K562 (cell line): ENCODE measurements at regions not wholly inside any gene's neighbourhood (a gene's known extent, or its start where the extent isn't known, plus 50 kb on each side); places are given as distances from the start of the nearest gene placed in this dataset.
A peak's percentile ranks its signal among the peaks of the same experiment; 100 is the strongest.

ENCODE experiments used
- ATAC-seq: fragments of 200-7000 bp; cut with Tn5 transposase; 3 replicates; pipeline ENCODE4 v1.9.1; 2020; ENCODE audit warnings: moderate library complexity
- BruUV-seq: library from RNA; stranded (reverse); fragments of 400-500 nt; replicated peaks from 2 replicates; lab custom pipeline; 2021; lab: Mats Ljungman, UMichigan
- CTCF ChIA-PET: fragments of 300-600 bp; formaldehyde crosslinking; extraction: SDS; loops from one replicate; lab custom pipeline; 2021; ENCODE audit warnings: low intra/inter-chr PET ratio; lab: Yijun Ruan, JAX
- POLR2A ChIA-PET: fragments of 300-600, 350-650 bp; sonication (Branson Sonifier 250); formaldehyde crosslinking; extraction: SDS; loops from one replicate; lab custom pipeline; 2021; ENCODE audit warnings: antibody characterized with exemption, inconsistent platforms; lab: Yijun Ruan, JAX
- DNase-seq, 4 experiments: peaks; one replicate each; pipeline versions ENCODE4 v3.0.0 to v3.0.0-alpha.2; 2011 to 2018; ENCODE audit warnings: low spot score in 3 of 4, mixed read lengths in 3 of 4; ENCODE audit errors: extremely low read depth in 1 of 4
- FAIRE-seq: peaks from 2 replicates; lab custom pipeline; 2011; peaks lifted over from hg19 to GRCh38; lab: Jason Lieb, UNC
- H2AFZ ChIP-seq: 2 replicates; pipeline ENCODE4 v1.6.0; 2011; ENCODE audit warnings: low read depth, low read length, control low read depth, inconsistent platforms
- H3K27ac ChIP-seq: fragments of 200-600 bp; 3 replicates; pipeline ENCODE4 v1.8.0; 2011; ENCODE audit warnings: low read depth, mild to moderate bottlenecking, control low read depth, inconsistent platforms, low read length, moderate library complexity, mixed read lengths; ENCODE audit errors: extremely low read depth
- H3K27me3 ChIP-seq, 2 experiments: fragments of 300-600 bp in 1 of 2; 2 replicates in 1 of 2; 3 replicates in 1 of 2; pipeline versions ENCODE4 v1.6.0 to v1.8.0; 2011; ENCODE audit warnings: inconsistent platforms in 2 of 2, low read length in 2 of 2, mild to moderate bottlenecking in 1 of 2, mixed read lengths in 1 of 2, moderate library complexity in 1 of 2; ENCODE audit not compliant: control insufficient read depth in 2 of 2, insufficient read depth in 2 of 2
- H3K36me3 ChIP-seq: fragments of 300-600 bp; 3 replicates; pipeline ENCODE4 v1.8.0; 2011; ENCODE audit warnings: mild to moderate bottlenecking, low read length, inconsistent platforms; ENCODE audit not compliant: control insufficient read depth, insufficient read depth
- H3K4me1 ChIP-seq, 2 experiments: fragments of 200-600 bp in 1 of 2; replicated peaks in 1 of 2; 2 replicates in 1 of 2; 3 replicates in 1 of 2; pipeline versions ENCODE4 v1.5.1 to v1.8.0; 2011; ENCODE audit warnings: inconsistent platforms in 2 of 2, low read length in 2 of 2, mild to moderate bottlenecking in 1 of 2, mixed read lengths in 1 of 2, moderate library complexity in 1 of 2; ENCODE audit not compliant: control insufficient read depth in 2 of 2, insufficient read depth in 2 of 2
- H3K4me2 ChIP-seq: 2 replicates; pipeline ENCODE4 v1.6.1; 2011; ENCODE audit warnings: low read length, control low read depth, inconsistent platforms, mixed read lengths; ENCODE audit not compliant: insufficient read depth
- H3K4me3 ChIP-seq: fragments of 200-600 bp; sonication (generic), shearing (Covaris generic); 2 replicates; pipeline ENCODE4 v1.5.1; 2016; ENCODE audit warnings: control low read depth, inconsistent platforms
- H3K79me2 ChIP-seq: fragments of 200-600 bp; 3 replicates; pipeline ENCODE4 v1.8.0; 2011; ENCODE audit warnings: low read length, inconsistent platforms; ENCODE audit not compliant: control insufficient read depth, insufficient read depth
- H3K9ac ChIP-seq, 2 experiments: 2 replicates each; pipeline versions ENCODE4 v1.6.0 to v1.6.1; 2011; ENCODE audit warnings: low read depth in 2 of 2, low read length in 2 of 2, control low read depth in 1 of 2, inconsistent platforms in 1 of 2, mild to moderate bottlenecking in 1 of 2, mixed read lengths in 1 of 2; ENCODE audit not compliant: insufficient read depth in 1 of 2
- H3K9me1 ChIP-seq: one replicate; pipeline ENCODE4 v1.6.0; 2011; ENCODE audit warnings: inconsistent platforms, mild to moderate bottlenecking, low read length, moderate library complexity; ENCODE audit not compliant: control insufficient read depth, insufficient read depth
- H3K9me3 ChIP-seq: replicated peaks from 2 replicates; pipeline ENCODE4 v1.5.1; 2011; ENCODE audit warnings: low read depth, low read length, inconsistent platforms; ENCODE audit not compliant: control insufficient read depth, insufficient read depth
- H4K20me1 ChIP-seq: replicated peaks from 2 replicates; pipeline ENCODE4 v1.6.1; 2011; ENCODE audit warnings: low read length, inconsistent platforms, mixed read lengths; ENCODE audit not compliant: control insufficient read depth, insufficient read depth
- BDP1 ChIP-seq: IDR thresholded peaks from 3 replicates; pipeline ENCODE4 v1.6.1; 2011; ENCODE audit not compliant: insufficient read length, insufficient read depth
- CBX3 ChIP-seq, 2 experiments: IDR thresholded peaks; 1 replicate in 1 of 2; 2 replicates in 1 of 2; pipeline ENCODE4 v1.6.1; 2012; ENCODE audit warnings: inconsistent platforms in 2 of 2, low read length in 2 of 2, borderline replicate concordance in 1 of 2, control low read depth in 1 of 2
- CC2D1A ChIP-seq: fragments of 450-650 bp; IDR thresholded peaks from 2 replicates; pipeline ENCODE4 v1.6.1; 2017; ENCODE audit warnings: mild to moderate bottlenecking
- CHD2 ChIP-seq: IDR thresholded peaks from 2 replicates; pipeline ENCODE4 v1.6.1; 2011; ENCODE audit warnings: low read depth, low read length
- CTCFL ChIP-seq: IDR thresholded peaks from 2 replicates; pipeline ENCODE4 v1.6.1; 2011; ENCODE audit warnings: borderline replicate concordance, low read depth, mild to moderate bottlenecking, moderate library complexity, low read length; ENCODE audit not compliant: insufficient read depth, poor library complexity, severe bottlenecking
- ETS2 ChIP-seq: IDR thresholded peaks from 2 replicates; pipeline ENCODE4 v1.6.1; 2016; ENCODE audit warnings: borderline replicate concordance, missing genetic modification characterization, mild to moderate bottlenecking, moderate library complexity, missing compliant biosample characterization; ENCODE audit not compliant: poor library complexity, severe bottlenecking
- FOXK2 ChIP-seq, 2 experiments: fragments of 450-650 bp; IDR thresholded peaks in 1 of 2; conservative IDR thresholded peaks in 1 of 2; 2 replicates each; pipeline ENCODE4 v1.6.1; 2016; ENCODE audit warnings: low read depth in 2 of 2, mild to moderate bottlenecking in 1 of 2
- GABPB2 ChIP-seq: fragments of 250-450 bp; sonication (Bioruptor Pico); conservative IDR thresholded peaks from 2 replicates; pipeline ENCODE4 v1.5.1; 2021; ENCODE audit warnings: mild to moderate bottlenecking
- MXI1 ChIP-seq: IDR thresholded peaks from 2 replicates; pipeline ENCODE4 v1.6.1; 2011; ENCODE audit warnings: low read depth, mild to moderate bottlenecking, improper control_type of control experiment, low read length
- MYNN ChIP-seq, 2 experiments: sonication (generic); formaldehyde crosslinking in 1 of 2; IDR thresholded peaks; 2 replicates each; pipeline versions ENCODE4 v1.5.0 to v1.6.1; 2016 to 2020; ENCODE audit warnings: antibody characterized with exemption in 1 of 2, missing genetic modification reagents in 1 of 2
- SMAD4 ChIP-seq: fragments of 250-450 bp; sonication (Bioruptor Pico); conservative IDR thresholded peaks from 2 replicates; pipeline ENCODE4 v1.8.0; 2021; ENCODE audit warnings: inconsistent platforms, mild to moderate bottlenecking, moderate library complexity
- TAF7 ChIP-seq: fragments of 450-650 bp; IDR thresholded peaks from 2 replicates; pipeline ENCODE4 v1.6.1; 2016; ENCODE audit warnings: missing genetic modification characterization, missing compliant biosample characterization
- TFAM ChIP-seq: fragments of 250-450 bp; sonication (Bioruptor Pico); conservative IDR thresholded peaks from 2 replicates; pipeline ENCODE4 v1.5.0; 2021; ENCODE audit warnings: mild to moderate bottlenecking, moderate library complexity
- THRA ChIP-seq: fragments of 450-650 bp; IDR thresholded peaks from 2 replicates; pipeline ENCODE4 v1.6.1; 2017; ENCODE audit warnings: mild to moderate bottlenecking, moderate library complexity
- ZFP1 ChIP-seq: fragments of 450-650 bp; formaldehyde crosslinking; IDR thresholded peaks from 2 replicates; pipeline ENCODE4 v1.4.0; 2020; ENCODE audit warnings: mild to moderate bottlenecking, mixed read lengths
- ZNF23 ChIP-seq: fragments of 250-450 bp; sonication (Bioruptor Pico); IDR thresholded peaks from 2 replicates; pipeline ENCODE4 v1.4.0; 2020; ENCODE audit warnings: mild to moderate bottlenecking
- ZNF586 ChIP-seq: fragments of 450-650 bp; formaldehyde crosslinking; conservative IDR thresholded peaks from 2 replicates; pipeline ENCODE4 v1.4.0; 2020; ENCODE audit warnings: mild to moderate bottlenecking, moderate library complexity
- WGBS: fragments of 100-300 bp; shearing (Covaris generic); methylation state at CpG from one replicate; pipeline ENCODE4 v1.1.6; 2016; ENCODE audit warnings: low coverage, mixed read lengths; ENCODE audit not compliant: insufficient coverage; ENCODE audit errors: missing lambda C conversion rate; 5-methylcytosine and 5-hydroxymethylcytosine counted together
- in situ Hi-C: fragments of 300-500 bp; cut with MboI; formaldehyde crosslinking; loops from 4 replicates; pipeline ENCODE4 v1.15.0; 2018; ENCODE audit warnings: inconsistent platforms, mixed read lengths
- intact Hi-C: fragments of 100-400 bp; cut with micrococcal nuclease; formaldehyde crosslinking; loops from 2 replicates; pipeline ENCODE4 v1.14.2; 2022

GRCh38 chr6:27177485-27178406 lies 69.8 kb upstream of the PRSS16 start:
- H3K9me3 ChIP-seq = peaks cover 8% of the 10 kb centered on the region
- no peaks in the 10 kb centered on the region for H3K79me2 ChIP-seq
- peak; percentile 59 for ATAC-seq
- H2AFZ ChIP-seq = peak overlapping the region; percentile 99
- BruUV-seq = no TSS peak
- H3K9ac ChIP-seq = peak overlapping the region; percentile 83 to 93
- peak overlapping the region; percentile 73 for H3K27ac ChIP-seq
- intact Hi-C loops = loop anchor here (5.0 kb wide), 1 partner anchor 35 kb away; no protein-coding TSS in a partner anchor
- 15% methylated on average over 39 of the region's 39 CpGs for whole genome bisulfite sequencing
- H3K36me3 ChIP-seq = no peaks in the 10 kb centered on the region
- H3K27me3 ChIP-seq = no peaks in the 10 kb centered on the region
- H3K4me1 ChIP-seq = peaks cover 20 to 29% of the 10 kb centered on the region in 2 experiments; a peak in 4 of 5 replicates
- peak overlapping the region; percentile 74 for H3K4me3 ChIP-seq
- H3K4me2 ChIP-seq = peak overlapping the region; percentile 94
- in situ Hi-C loops = loop anchor here (5.0 kb wide), 1 partner anchor 510 kb away; no protein-coding TSS in a partner anchor
- peak; percentile 48 to 73 (median 60) for DNase-seq
- H4K20me1 ChIP-seq = no peaks in the 10 kb centered on the region
- ChIA-PET CTCF (interaction anchor here (0.6 to 1.1 kb wide), 5 partner anchors 15 to 595 kb away, joined by 3 read pairs; no protein-coding TSS in a partner anchor), POLR2A (interaction anchor here (0.8 to 1.8 kb wide), 7 partner anchors 10 to 659 kb away, joined by 3 to 9 read pairs (median 4); a partner anchor contains a TSS)
- peak; percentile 60 for FAIRE-seq
- no peaks in the 10 kb centered on the region for H3K9me1 ChIP-seq
- TF ChIP-seq GABPB2 (CRISPR knock-in tag) (no peak), ETS2 (tag) (no peak), BDP1 (no peak), CC2D1A (no peak), ZFP1 (CRISPR knock-in tag) (no peak), MYNN (IDR thresholded peaks at IDR 0.05) (no peak), MYNN (CRISPR knock-in tag; IDR thresholded peaks at IDR 0.05) (no peak), CBX3 (IDR thresholded peaks at IDR 0.05; ENCODE audit: borderline replicate concordance in 1 of 2, low read length in 2 of 2) (no peak), CHD2 (peak; percentile 38; the same call in 1 of the 2 replicates), ZNF23 (CRISPR knock-in tag) (no peak), FOXK2 (conservative IDR thresholded peaks at IDR 0.05 in 1 of 2, IDR thresholded peaks at IDR 0.05 in 1 of 2; ENCODE audit: low read depth in 2 of 2) (no peak), MXI1 (no peak), SMAD4 (CRISPR knock-in tag) (0 out of 2 replicates have a peak, but pooled peaks have one; percentile 14), ZNF586 (no peak), THRA (no peak), TFAM (CRISPR knock-in tag) (no peak), TAF7 (no peak), CTCFL (no peak)
